Keratinocyte (primary cell): ENCODE measurements at regions not wholly inside any gene's neighbourhood (a gene's known extent, or its start where the extent isn't known, plus 50 kb on each side); places are given as distances from the start of the nearest gene placed in this dataset.

ENCODE experiments used
- CTCF ChIP-seq, 3 experiments: IDR thresholded peaks in 1 of 3; conservative IDR thresholded peaks in 1 of 3; optimal IDR thresholded peaks in 1 of 3; 2 replicates in 2 of 3; 3 replicates in 1 of 3; pipeline versions ENCODE3 to v1.5.1; 2011; ENCODE audit warnings: low read length in 3 of 3, mild to moderate bottlenecking in 3 of 3, moderate library complexity in 2 of 3, control low read depth in 1 of 3, inconsistent platforms in 1 of 3; ENCODE audit not compliant: insufficient read depth in 2 of 3; ENCODE audit errors: extremely low read depth in 1 of 3
- EZH2 ChIP-seq: IDR thresholded peaks from one replicate; pipeline ENCODE4 v1.6.1; 2012; ENCODE audit warnings: inconsistent platforms, mild to moderate bottlenecking, low read length, moderate library complexity

GRCh38 chr10:107686095-107686494 lies 521.6 kb upstream of the SORCS1 start:
- TF ChIP-seq CTCF (optimal IDR thresholded peaks at IDR 0.05 in 1 of 3, IDR thresholded peaks at IDR 0.05 in 1 of 3, conservative IDR thresholded peaks at IDR 0.05 in 1 of 3; ENCODE audit: extremely low read depth in 1 of 3, insufficient read depth in 2 of 3, low read length in 3 of 3) (no peak), EZH2 (no peak)
